Natural killer cell (primary cell): ENCODE measurements at regions not wholly inside any gene's neighbourhood (a gene's known extent, or its start where the extent isn't known, plus 50 kb on each side); places are given as distances from the start of the nearest gene placed in this dataset.
"Not testable (repeated sequence)": the region's sequence is repeated elsewhere in the genome, so short reads cannot be mapped to it uniquely, and the experiment has no call there.

ENCODE experiments used
- ATAC-seq, 3 donors: fragments of 150-1000 bp in 2 of 3; fragments of 200-7000 bp in 1 of 3; cut with Tn5 transposase; 1 replicate in 1 of 3; 2 replicates in 2 of 3; pipeline ENCODE4 v1.10.0; 2021; ENCODE audit warnings: mild to moderate bottlenecking in 2 of 3, moderate library complexity in 2 of 3
- DNase-seq, 2 donors: peaks; one replicate each; pipeline versions ENCODE4 v3.0.0 to v3.0.0-alpha.2; 2013 to 2021; ENCODE audit warnings: mixed read lengths in 1 of 2
- H3K27ac ChIP-seq: one replicate; pipeline ENCODE4 v1.5.1; 2013; ENCODE audit warnings: mild to moderate bottlenecking, low read length
- H3K27me3 ChIP-seq: one replicate; pipeline ENCODE4 v1.6.1; 2013; ENCODE audit warnings: low read length; ENCODE audit not compliant: control insufficient read depth, insufficient read depth
- H3K36me3 ChIP-seq: one replicate; pipeline ENCODE4 v1.6.1; 2013; ENCODE audit warnings: low read length; ENCODE audit not compliant: control insufficient read depth, insufficient read depth
- H3K4me1 ChIP-seq: one replicate; pipeline ENCODE4 v1.6.1; 2013; ENCODE audit warnings: low read length; ENCODE audit not compliant: control insufficient read depth, insufficient read depth
- H3K4me3 ChIP-seq: one replicate; pipeline ENCODE4 v1.5.1; 2013; ENCODE audit warnings: low read length
- H3K9me3 ChIP-seq: one replicate; pipeline ENCODE4 v1.6.1; 2013; ENCODE audit warnings: low read length; ENCODE audit not compliant: control insufficient read depth, insufficient read depth
- H3K27ac Mint-ChIP-seq, 2 donors: one replicate each; pipeline ENCODE4 v1.8.0; 2022; ENCODE audit warnings: mild to moderate bottlenecking in 2 of 2, mixed read lengths in 2 of 2, moderate library complexity in 1 of 2
- H3K27me3 Mint-ChIP-seq, 2 donors: one replicate each; pipeline ENCODE4 v1.8.0; 2022; ENCODE audit warnings: low read depth in 2 of 2, mixed read lengths in 2 of 2
- H3K36me3 Mint-ChIP-seq: one replicate; pipeline ENCODE4 v1.8.0; 2022; ENCODE audit warnings: mixed read lengths
- H3K4me1 Mint-ChIP-seq, 2 donors: one replicate each; pipeline ENCODE4 v1.8.0; 2022; ENCODE audit warnings: mixed read lengths in 2 of 2
- H3K4me3 Mint-ChIP-seq: one replicate; pipeline ENCODE4 v1.8.0; 2022; ENCODE audit warnings: mild to moderate bottlenecking, moderate library complexity, mixed read lengths
- H3K9me3 Mint-ChIP-seq, 2 donors: one replicate each; pipeline ENCODE4 v1.8.0; 2022; ENCODE audit warnings: mixed read lengths in 2 of 2
- CTCF ChIP-seq: fragments of 200-600 bp; IDR thresholded peaks from one replicate; pipeline ENCODE4 v1.8.0; 2022; ENCODE audit warnings: antibody characterized with exemption
- WGBS: methylation state at CpG from one replicate; pipeline ENCODE4 v1.1.7; 2013; ENCODE audit warnings: missing lambda C conversion rate; ENCODE audit not compliant: insufficient coverage; 5-methylcytosine and 5-hydroxymethylcytosine counted together
- intact Hi-C: fragments of 100-400 bp; cut with micrococcal nuclease; formaldehyde crosslinking; loops from one replicate; pipeline ENCODE4 v1.14.2; 2022

GRCh38 chr18:34951625-34952379, 89.4 kb upstream of the MAPRE2 start:
- no peak for TF ChIP-seq CTCF
- Histone ChIP-seq H3K36me3 (no peaks in the 10 kb centered on the region), H3K9me3 (no peaks in the 10 kb centered on the region), H3K4me1 (no peaks in the 10 kb centered on the region), H3K27me3 (no peaks in the 10 kb centered on the region), H3K4me3 (no peak overlapping the region), H3K27ac (no peak overlapping the region)
- intact Hi-C loops = no loop called here
- H3K27me3 Mint-ChIP-seq = peaks cover 19 to 40% of the 10 kb centered on the region in 2 donors
- H3K9me3 Mint-ChIP-seq = peaks cover 0 to 2% of the 10 kb centered on the region in 2 donors
- no peak overlapping the region for H3K4me3 Mint-ChIP-seq
- DNase-seq (no peak), ATAC-seq (no peak)
- no peak overlapping the region for H3K27ac Mint-ChIP-seq
- 86% methylated on average over 5 of the region's 6 CpGs for WGBS
- no peaks in the 10 kb centered on the region for H3K36me3 Mint-ChIP-seq
- no peaks in the 10 kb centered on the region for H3K4me1 Mint-ChIP-seq

GRCh38 chr18:34953212-34953611, 88.0 kb upstream of the MAPRE2 start:
- 73% methylated on average over 1 of the region's 2 CpGs for WGBS
- peaks cover 25 to 54% of the 10 kb centered on the region in 2 donors for H3K27me3 Mint-ChIP-seq
- H3K36me3 ChIP-seq = no peaks in the 10 kb centered on the region
- peaks cover 0 to 2% of the 10 kb centered on the region in 2 donors for H3K9me3 Mint-ChIP-seq
- TF ChIP-seq CTCF = no peak
- H3K27ac Mint-ChIP-seq = no peak overlapping the region
- ATAC-seq = no peak
- no peaks in the 10 kb centered on the region for H3K36me3 Mint-ChIP-seq
- H3K4me3 Mint-ChIP-seq = no peak overlapping the region
- no peaks in the 10 kb centered on the region for H3K9me3 ChIP-seq
- no peak overlapping the region for H3K4me3 ChIP-seq
- no peaks in the 10 kb centered on the region for H3K4me1 ChIP-seq
- intact Hi-C loops = no loop called here
- no peaks in the 10 kb centered on the region for H3K27me3 ChIP-seq
- no peak overlapping the region for H3K27ac ChIP-seq
- H3K4me1 Mint-ChIP-seq = no peaks in the 10 kb centered on the region
- DNase-seq = no peak

- H3K36me3 Mint-ChIP-seq, H3K36me3 ChIP-seq, H3K27ac ChIP-seq, H3K9me3 ChIP-seq, DNase-seq, H3K27ac Mint-ChIP-seq, H3K4me1 ChIP-seq, H3K4me1 Mint-ChIP-seq, intact Hi-C loops, H3K27me3 ChIP-seq, ATAC-seq, H3K4me3 ChIP-seq, H3K4me3 Mint-ChIP-seq, H3K9me3 Mint-ChIP-seq: not testable (repeated sequence)
- peaks cover 38 to 71% of the 10 kb centered on the region in 2 donors for H3K27me3 Mint-ChIP-seq
Observed at GRCh38 chr18:34955494-34955893, 85.7 kb upstream of the MAPRE2 start.

- Histone ChIP-seq H3K27me3 (no peaks in the 10 kb centered on the region), H3K36me3 (no peaks in the 10 kb centered on the region), H3K27ac (no peak overlapping the region), H3K9me3 (no peaks in the 10 kb centered on the region), H3K4me1 (no peaks in the 10 kb centered on the region), H3K4me3 (no peak overlapping the region)
- no peak overlapping the region for H3K4me3 Mint-ChIP-seq
- H3K27me3 Mint-ChIP-seq = peaks cover 38 to 71% of the 10 kb centered on the region in 2 donors
- no peaks in the 10 kb centered on the region for H3K4me1 Mint-ChIP-seq
- H3K36me3 Mint-ChIP-seq = no peaks in the 10 kb centered on the region
- TF ChIP-seq CTCF = no peak
- no peak overlapping the region for H3K27ac Mint-ChIP-seq
- peaks cover 0 to 2% of the 10 kb centered on the region in 2 donors for H3K9me3 Mint-ChIP-seq
- ATAC-seq (no peak), DNase-seq (no peak)
- intact Hi-C loops = no loop called here
Observed at GRCh38 chr18:34956663-34957062, 84.5 kb upstream of the MAPRE2 start.
